K562 (cell line): ENCODE measurements at regions not wholly inside any gene's neighbourhood (a gene's known extent, or its start where the extent isn't known, plus 50 kb on each side); places are given as distances from the start of the nearest gene placed in this dataset.
A peak's percentile ranks its signal among the peaks of the same experiment; 100 is the strongest.

Experiments used
- ATAC-seq: fragments of 200-7000 bp; cut with Tn5 transposase; 3 replicates; pipeline ENCODE4 v1.9.1; 2020; ENCODE audit warnings: moderate library complexity
- BruUV-seq: library from RNA; stranded (reverse); fragments of 400-500 nt; replicated peaks from 2 replicates; lab custom pipeline; 2021; lab: Mats Ljungman, UMichigan
- CTCF ChIA-PET: fragments of 300-600 bp; formaldehyde crosslinking; extraction: SDS; loops from one replicate; lab custom pipeline; 2021; ENCODE audit warnings: low intra/inter-chr PET ratio; lab: Yijun Ruan, JAX
- POLR2A ChIA-PET: fragments of 300-600, 350-650 bp; sonication (Branson Sonifier 250); formaldehyde crosslinking; extraction: SDS; loops from one replicate; lab custom pipeline; 2021; ENCODE audit warnings: antibody characterized with exemption, inconsistent platforms; lab: Yijun Ruan, JAX
- DNase-seq, 4 experiments: peaks; one replicate each; pipeline versions ENCODE4 v3.0.0 to v3.0.0-alpha.2; 2011 to 2018; ENCODE audit warnings: low spot score in 3 of 4, mixed read lengths in 3 of 4; ENCODE audit errors: extremely low read depth in 1 of 4
- FAIRE-seq: peaks from 2 replicates; lab custom pipeline; 2011; peaks lifted over from hg19 to GRCh38; lab: Jason Lieb, UNC
- H2AFZ ChIP-seq: 2 replicates; pipeline ENCODE4 v1.6.0; 2011; ENCODE audit warnings: low read depth, low read length, control low read depth, inconsistent platforms
- H3K27ac ChIP-seq: fragments of 200-600 bp; 3 replicates; pipeline ENCODE4 v1.8.0; 2011; ENCODE audit warnings: low read depth, mild to moderate bottlenecking, control low read depth, inconsistent platforms, low read length, moderate library complexity, mixed read lengths; ENCODE audit errors: extremely low read depth
- H3K27me3 ChIP-seq, 2 experiments: fragments of 300-600 bp in 1 of 2; 2 replicates in 1 of 2; 3 replicates in 1 of 2; pipeline versions ENCODE4 v1.6.0 to v1.8.0; 2011; ENCODE audit warnings: inconsistent platforms in 2 of 2, low read length in 2 of 2, mild to moderate bottlenecking in 1 of 2, mixed read lengths in 1 of 2, moderate library complexity in 1 of 2; ENCODE audit not compliant: control insufficient read depth in 2 of 2, insufficient read depth in 2 of 2
- H3K36me3 ChIP-seq: fragments of 300-600 bp; 3 replicates; pipeline ENCODE4 v1.8.0; 2011; ENCODE audit warnings: mild to moderate bottlenecking, low read length, inconsistent platforms; ENCODE audit not compliant: control insufficient read depth, insufficient read depth
- H3K4me1 ChIP-seq, 2 experiments: fragments of 200-600 bp in 1 of 2; replicated peaks in 1 of 2; 2 replicates in 1 of 2; 3 replicates in 1 of 2; pipeline versions ENCODE4 v1.5.1 to v1.8.0; 2011; ENCODE audit warnings: inconsistent platforms in 2 of 2, low read length in 2 of 2, mild to moderate bottlenecking in 1 of 2, mixed read lengths in 1 of 2, moderate library complexity in 1 of 2; ENCODE audit not compliant: control insufficient read depth in 2 of 2, insufficient read depth in 2 of 2
- H3K4me2 ChIP-seq: 2 replicates; pipeline ENCODE4 v1.6.1; 2011; ENCODE audit warnings: low read length, control low read depth, inconsistent platforms, mixed read lengths; ENCODE audit not compliant: insufficient read depth
- H3K4me3 ChIP-seq: fragments of 200-600 bp; sonication (generic), shearing (Covaris generic); 2 replicates; pipeline ENCODE4 v1.5.1; 2016; ENCODE audit warnings: control low read depth, inconsistent platforms
- H3K79me2 ChIP-seq: fragments of 200-600 bp; 3 replicates; pipeline ENCODE4 v1.8.0; 2011; ENCODE audit warnings: low read length, inconsistent platforms; ENCODE audit not compliant: control insufficient read depth, insufficient read depth
- H3K9ac ChIP-seq, 2 experiments: 2 replicates each; pipeline versions ENCODE4 v1.6.0 to v1.6.1; 2011; ENCODE audit warnings: low read depth in 2 of 2, low read length in 2 of 2, control low read depth in 1 of 2, inconsistent platforms in 1 of 2, mild to moderate bottlenecking in 1 of 2, mixed read lengths in 1 of 2; ENCODE audit not compliant: insufficient read depth in 1 of 2
- H3K9me1 ChIP-seq: one replicate; pipeline ENCODE4 v1.6.0; 2011; ENCODE audit warnings: inconsistent platforms, mild to moderate bottlenecking, low read length, moderate library complexity; ENCODE audit not compliant: control insufficient read depth, insufficient read depth
- H3K9me3 ChIP-seq: replicated peaks from 2 replicates; pipeline ENCODE4 v1.5.1; 2011; ENCODE audit warnings: low read depth, low read length, inconsistent platforms; ENCODE audit not compliant: control insufficient read depth, insufficient read depth
- H4K20me1 ChIP-seq: replicated peaks from 2 replicates; pipeline ENCODE4 v1.6.1; 2011; ENCODE audit warnings: low read length, inconsistent platforms, mixed read lengths; ENCODE audit not compliant: control insufficient read depth, insufficient read depth
- BCOR ChIP-seq: fragments of 450-650 bp; IDR thresholded peaks from 2 replicates; pipeline ENCODE4 v1.6.1; 2016
- FOXA3 ChIP-seq, 2 experiments: fragments of 450-650 bp in 1 of 2; sonication (generic) in 1 of 2; formaldehyde crosslinking; IDR thresholded peaks in 1 of 2; conservative IDR thresholded peaks in 1 of 2; 2 replicates each; pipeline versions ENCODE4 v1.4.0 to v1.8.0; 2020 to 2022; ENCODE audit warnings: mild to moderate bottlenecking in 2 of 2, missing genetic modification reagents in 1 of 2
- PYGO2 ChIP-seq: fragments of 450-650 bp; IDR thresholded peaks from 2 replicates; pipeline ENCODE4 v1.6.1; 2016; ENCODE audit warnings: mild to moderate bottlenecking, missing genetic modification characterization, moderate library complexity, missing compliant biosample characterization
- RBM25 ChIP-seq: fragments of 200-400 bp; formaldehyde crosslinking; IDR thresholded peaks from 2 replicates; pipeline ENCODE4 v1.6.1; 2018; ENCODE audit warnings: low read length, low read depth, moderate library complexity; ENCODE audit not compliant: severe bottlenecking
- TOE1 ChIP-seq, 2 experiments: fragments of 450-650 bp in 1 of 2; sonication (generic) in 1 of 2; formaldehyde crosslinking in 1 of 2; IDR thresholded peaks; 2 replicates each; pipeline versions ENCODE4 v1.7.1 to v1.8.0; 2016 to 2022; ENCODE audit warnings: borderline replicate concordance in 2 of 2, mild to moderate bottlenecking in 2 of 2, antibody characterized with exemption in 1 of 2, inconsistent platforms in 1 of 2, low read depth in 1 of 2, missing genetic modification reagents in 1 of 2, moderate library complexity in 1 of 2
- WGBS: fragments of 100-300 bp; shearing (Covaris generic); methylation state at CpG from one replicate; pipeline ENCODE4 v1.1.6; 2016; ENCODE audit warnings: low coverage, mixed read lengths; ENCODE audit not compliant: insufficient coverage; ENCODE audit errors: missing lambda C conversion rate; 5-methylcytosine and 5-hydroxymethylcytosine counted together
- in situ Hi-C: fragments of 300-500 bp; cut with MboI; formaldehyde crosslinking; loops from 4 replicates; pipeline ENCODE4 v1.15.0; 2018; ENCODE audit warnings: inconsistent platforms, mixed read lengths
- intact Hi-C: fragments of 100-400 bp; cut with micrococcal nuclease; formaldehyde crosslinking; loops from 2 replicates; pipeline ENCODE4 v1.14.2; 2022

GRCh38 chr5:141799507-141800167 lies 78.6 kb downstream of the PCDH1 start:
- DNase-seq (no peak), FAIRE-seq (no peak), ATAC-seq (0 out of 3 replicates have a peak, but pooled peaks have one; percentile 37)
- Histone ChIP-seq H3K36me3 (no peaks in the 10 kb centered on the region), H3K9ac (no peak overlapping the region), H2AFZ (no peak overlapping the region), H3K4me2 (no peak overlapping the region), H3K27me3 (peaks cover 10 to 51% of the 10 kb centered on the region in 2 experiments), H3K4me1 (no peaks in the 10 kb centered on the region; a peak in 1 of 5 replicates), H3K27ac (no peak overlapping the region), H4K20me1 (peaks cover 2% of the 10 kb centered on the region; the same call in 1 of the 2 replicates), H3K9me1 (no peaks in the 10 kb centered on the region), H3K4me3 (no peak overlapping the region), H3K9me3 (no peaks in the 10 kb centered on the region), H3K79me2 (no peaks in the 10 kb centered on the region)
- TF ChIP-seq BCOR (peak; percentile 60; the same call in 1 of the 2 replicates), FOXA3 (CRISPR knock-in tag; conservative IDR thresholded peaks at IDR 0.05 in 1 of 2, IDR thresholded peaks at IDR 0.05 in 1 of 2) (peak in 1 of 2 experiments; percentile 75; a peak in 2 of 4 replicates), TOE1 (IDR thresholded peaks at IDR 0.05; ENCODE audit: borderline replicate concordance) (no peak), TOE1 (CRISPR knock-in tag; IDR thresholded peaks at IDR 0.05; ENCODE audit: borderline replicate concordance, low read depth) (no peak), RBM25 (peak; percentile 68)
- whole genome bisulfite sequencing = 1% methylated on average over 7 of the region's 7 CpGs
- intact Hi-C loops (no loop called here), in situ Hi-C loops (no loop called here)
- CTCF ChIA-PET = no interaction called here
- BruUV-seq = no TSS peak
- POLR2A ChIA-PET = interaction anchor here (0.6 to 1.6 kb wide), 4 partner anchors 8 to 188 kb away, joined by 3 to 6 read pairs (median 4); no protein-coding TSS in a partner anchor

DNA sequence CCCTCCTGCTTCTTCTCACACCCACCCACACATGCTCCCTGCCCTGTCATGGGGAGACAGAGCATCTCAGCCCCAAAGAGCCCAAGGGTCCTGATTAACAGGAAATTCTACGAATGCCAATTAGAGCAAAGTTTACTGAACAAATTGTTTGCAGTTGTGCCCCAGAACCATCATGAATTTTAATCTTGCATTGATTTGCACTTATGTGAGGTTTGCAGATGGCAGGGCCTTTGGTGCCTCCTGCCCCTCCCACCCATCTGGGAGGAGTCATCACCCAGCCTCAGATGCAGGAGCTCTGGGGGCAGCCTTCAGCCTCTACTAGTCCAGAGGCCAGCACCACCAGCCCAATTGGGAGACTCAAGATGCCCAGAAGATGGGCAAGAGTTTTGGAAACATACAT lies 80.8 kb downstream of the PCDH1 start:
- Histone ChIP-seq H3K9ac (no peak overlapping the region), H3K79me2 (no peaks in the 10 kb centered on the region), H3K4me3 (no peak overlapping the region), H4K20me1 (no peaks in the 10 kb centered on the region; the same call in 1 of the 2 replicates), H2AFZ (no peak overlapping the region), H3K4me2 (no peak overlapping the region), H3K9me3 (no peaks in the 10 kb centered on the region), H3K27me3 (peaks cover 14 to 43% of the 10 kb centered on the region in 2 experiments), H3K36me3 (no peaks in the 10 kb centered on the region), H3K4me1 (no peaks in the 10 kb centered on the region; a peak in 1 of 5 replicates), H3K27ac (no peak overlapping the region), H3K9me1 (no peaks in the 10 kb centered on the region)
- ATAC-seq (no peak), DNase-seq (no peak), FAIRE-seq (no peak)
- in situ Hi-C loops = no loop called here
- POLR2A ChIA-PET = no interaction called here
- intact Hi-C loops = no loop called here
- 0% methylated on average over 1 of the region's 1 CpG for WGBS
- CTCF ChIA-PET = no interaction called here
- BruUV-seq = no TSS peak
- no peak for TF ChIP-seq PYGO2 (tag)
